Ovary (tissue), 7 donors: ENCODE measurements at regions not wholly inside any gene's neighbourhood (a gene's known extent, or its start where the extent isn't known, plus 50 kb on each side); places are given as distances from the start of the nearest gene placed in this dataset.

Experiments
- DNase-seq, 5 donors: peaks; one replicate each; pipeline ENCODE4 v3.0.0-alpha.2; 2019 to 2020
- H3K27ac ChIP-seq, 2 donors: fragments of 200-600 bp; one replicate each; pipeline versions ENCODE4 v1.5.1 to v1.8.0; 2019 to 2022
- H3K27me3 ChIP-seq: fragments of 200-600 bp; one replicate; pipeline ENCODE4 v1.8.0; 2022
- H3K36me3 ChIP-seq: fragments of 200-600 bp; sonication (generic); one replicate; pipeline ENCODE4 v1.5.1; 2019
- H3K4me1 ChIP-seq: one replicate; pipeline ENCODE4 v1.8.1; 2013; ENCODE audit warnings: mild to moderate bottlenecking, moderate library complexity; ENCODE audit not compliant: insufficient read depth
- H3K4me3 ChIP-seq: fragments of 200-600 bp; sonication (generic); one replicate; pipeline ENCODE4 v1.5.1; 2017
- H3K9me3 ChIP-seq, 2 donors: fragments of 200-600 bp in 1 of 2; sonication (generic) in 1 of 2; one replicate each; pipeline versions ENCODE4 v1.5.1 to v1.8.1; 2013 to 2019; ENCODE audit warnings: mild to moderate bottlenecking in 1 of 2, moderate library complexity in 1 of 2
- CTCF ChIP-seq, 3 donors: fragments of 450-650 bp in 2 of 3; fragments of 200-600 bp in 1 of 3; IDR thresholded peaks; one replicate each; pipeline versions ENCODE4 v1.5.1 to v1.8.0; 2016 to 2022; ENCODE audit warnings: antibody characterized with exemption in 3 of 3, mild to moderate bottlenecking in 1 of 3
- EP300 ChIP-seq: sonication (generic); formaldehyde crosslinking; IDR thresholded peaks from one replicate; pipeline ENCODE4 v1.6.1; 2017; ENCODE audit warnings: antibody characterized with exemption
- POLR2A ChIP-seq: fragments of 450-650 bp; IDR thresholded peaks from one replicate; pipeline ENCODE4 v1.6.1; 2017; ENCODE audit warnings: antibody characterized with exemption, mild to moderate bottlenecking, moderate library complexity
- WGBS, 3 donors: extraction: QIAGEN DNeasy Blood & Tissue Kit in 1 of 3; methylation state at CpG; one replicate each; pipeline versions ENCODE4 v1.1.5 to v1.1.7; 2013 to 2017; 5-methylcytosine and 5-hydroxymethylcytosine counted together
- intact Hi-C, 4 donors: fragments of 100-400 bp; cut with DNase I; formaldehyde crosslinking; loops; one replicate each; pipeline versions ENCODE4 v1.11.0 to v1.15.1; 2022 to 2023
- donor health status: DM: no; HTN: no; CAD: no; lungs with moderate emphysema.
- donor health status: DM: no; HTN: no; CAD: no.
- donor health status: Bipolar disorder and iron deficiency.
- donor health status: DM: no; HTN: no; CAD: no.
- donor health status: DM: yes; HTN: yes; CAD: no.

- TF ChIP-seq CTCF (IDR thresholded peaks at IDR 0.05): no peak
- TF ChIP-seq POLR2A: no peak
- TF ChIP-seq EP300: no peak
Measured at GRCh38 chrX:22433292-22434070, 160.8 kb downstream of the CBLL2 start.

GRCh38 chrX:22445880-22446279 is 173.2 kb downstream of the CBLL2 start:
- Histone ChIP-seq H3K27me3 (no peaks in the 10 kb centered on the region), H3K4me1 (no peaks in the 10 kb centered on the region), H3K27ac (no peak overlapping the region), H3K36me3 (no peaks in the 10 kb centered on the region), H3K4me3 (no peak overlapping the region), H3K9me3 (no peaks in the 10 kb centered on the region)
- WGBS, 3 donors: 53 to 73% (median 63%) methylated on average over 1 of the region's 1 CpG
- intact Hi-C loops: no loop called here
- DNase-seq: no peak
- TF ChIP-seq EP300: no peak

More at GRCh38 chrX:22433292-22434070, 160.8 kb downstream of the CBLL2 start:
- no peaks in the 10 kb centered on the region for H3K4me1 ChIP-seq
- intact Hi-C loops: no loop called here
- WGBS, 3 donors: 56 to 68% (median 67%) methylated on average over 12 of the region's 12 CpGs
- no peak overlapping the region for H3K27ac ChIP-seq
- H3K9me3 ChIP-seq: no peaks in the 10 kb centered on the region
- no peaks in the 10 kb centered on the region for H3K36me3 ChIP-seq
- H3K27me3 ChIP-seq: no peaks in the 10 kb centered on the region
- no peak overlapping the region for H3K4me3 ChIP-seq
- no peak for DNase-seq

- Histone ChIP-seq H3K9me3 (no peaks in the 10 kb centered on the region), H3K27me3 (no peaks in the 10 kb centered on the region), H3K4me1 (no peaks in the 10 kb centered on the region), H3K27ac (no peak overlapping the region), H3K4me3 (no peak overlapping the region), H3K36me3 (no peaks in the 10 kb centered on the region)
- intact Hi-C loops: no loop called here
- no peak for DNase-seq
- WGBS, 3 donors: 75 to 77% (median 77%) methylated on average over 2 of the region's 2 CpGs
- TF ChIP-seq CTCF (IDR thresholded peaks at IDR 0.05): no peak
Measured at GRCh38 chrX:22462959-22463358, 190.2 kb downstream of the CBLL2 start.

- H3K4me3 ChIP-seq: no peak overlapping the region
- H3K27me3 ChIP-seq: no peaks in the 10 kb centered on the region
- H3K27ac ChIP-seq: no peak overlapping the region
- no peaks in the 10 kb centered on the region for H3K36me3 ChIP-seq
- no peak for TF ChIP-seq POLR2A
- no peak for TF ChIP-seq EP300
- TF ChIP-seq CTCF (IDR thresholded peaks at IDR 0.05): no peak
- WGBS, 3 donors: 53 to 68% (median 66%) methylated on average over 2 of the region's 2 CpGs
- DNase-seq: no peak
- H3K9me3 ChIP-seq: no peaks in the 10 kb centered on the region
- intact Hi-C loops: no loop called here
- H3K4me1 ChIP-seq: no peaks in the 10 kb centered on the region
Measured at GRCh38 chrX:22467571-22467970, 194.9 kb downstream of the CBLL2 start.

GRCh38 chrX:22481436-22481835 is 208.7 kb downstream of the CBLL2 start:
- no peak overlapping the region for H3K4me3 ChIP-seq
- DNase-seq: no peak
- no peak overlapping the region for H3K27ac ChIP-seq
- H3K36me3 ChIP-seq: no peaks in the 10 kb centered on the region
- WGBS, 3 donors: 23 to 35% (median 25%) methylated on average over 2 of the region's 2 CpGs
- no peaks in the 10 kb centered on the region for H3K27me3 ChIP-seq
- no peaks in the 10 kb centered on the region for H3K4me1 ChIP-seq
- TF ChIP-seq CTCF (IDR thresholded peaks at IDR 0.05) (no peak), POLR2A (no peak)
- no peaks in the 10 kb centered on the region for H3K9me3 ChIP-seq
- intact Hi-C loops: no loop called here
